Lower leg skin (tissue), 3 donors: ENCODE measurements at regions not wholly inside any gene's neighbourhood (a gene's known extent, or its start where the extent isn't known, plus 50 kb on each side); places are given as distances from the start of the nearest gene placed in this dataset.

Experiments used
- CTCF ChIP-seq, 3 donors: fragments of 450-650 bp; IDR thresholded peaks; one replicate each; pipeline ENCODE4 v1.5.1; 2016; ENCODE audit warnings: antibody characterized with exemption in 3 of 3, mild to moderate bottlenecking in 3 of 3, moderate library complexity in 2 of 3
- POLR2A ChIP-seq, 2 donors: fragments of 450-650 bp; IDR thresholded peaks; one replicate each; pipeline ENCODE4 v1.6.1; 2016 to 2017; ENCODE audit warnings: antibody characterized with exemption in 2 of 2, mild to moderate bottlenecking in 1 of 2, moderate library complexity in 1 of 2

- TF ChIP-seq CTCF (IDR thresholded peaks at IDR 0.05) (no peak), POLR2A (IDR thresholded peaks at IDR 0.05) (no peak)
Measured at GRCh38 chr1:29447368-29447767, 211.0 kb downstream of the PTPRU start.
